GM12878 (cell line): ENCODE measurements at regions not wholly inside any gene's neighbourhood (a gene's known extent, or its start where the extent isn't known, plus 50 kb on each side); places are given as distances from the start of the nearest gene placed in this dataset.

Experiments used
- BCLAF1 ChIP-seq: fragments of 450-650 bp; IDR thresholded peaks from 2 replicates; pipeline ENCODE4 v1.6.1; 2017; ENCODE audit warnings: antibody characterized with exemption, mild to moderate bottlenecking, moderate library complexity
- CBX3 ChIP-seq: fragments of 200-600 bp; sonication (generic); IDR thresholded peaks from 2 replicates; pipeline ENCODE4 v1.6.1; 2016; ENCODE audit warnings: low read depth, borderline replicate concordance
- CTCF ChIP-seq, 3 experiments: IDR thresholded peaks in 2 of 3; conservative IDR thresholded peaks in 1 of 3; 2 replicates each; pipeline ENCODE4 v1.5.1; 2011; ENCODE audit warnings: low read depth in 3 of 3, low read length in 3 of 3, mild to moderate bottlenecking in 3 of 3, control low read depth in 2 of 3, moderate library complexity in 2 of 3, inconsistent platforms in 1 of 3, mixed read lengths in 1 of 3; ENCODE audit not compliant: control insufficient read depth in 2 of 3, insufficient read depth in 1 of 3; ENCODE audit errors: extremely low read depth in 1 of 3
- EP300 ChIP-seq, 2 experiments: fragments of 150-350 bp in 1 of 2; IDR thresholded peaks; 2 replicates each; pipeline ENCODE4 v1.6.1; 2011 to 2012; ENCODE audit warnings: low read depth in 2 of 2, low read length in 2 of 2, borderline replicate concordance in 1 of 2, improper control_type of control experiment in 1 of 2, inconsistent platforms in 1 of 2; ENCODE audit not compliant: control insufficient read depth in 1 of 2
- ESRRA ChIP-seq: IDR thresholded peaks from 2 replicates; pipeline ENCODE4 v1.6.1; 2012; ENCODE audit warnings: mild to moderate bottlenecking, low read length, improper control_type of control experiment
- NFIC ChIP-seq: IDR thresholded peaks from 2 replicates; pipeline ENCODE4 v1.6.1; 2012; ENCODE audit warnings: low read depth, mild to moderate bottlenecking, inconsistent platforms, low read length, moderate library complexity
- NR2C2 ChIP-seq: IDR thresholded peaks from 2 replicates; pipeline ENCODE4 v1.6.1; 2011; ENCODE audit warnings: borderline replicate concordance, low read depth; ENCODE audit not compliant: control insufficient read depth, insufficient read length
- NR2F1 ChIP-seq: fragments of 450-650 bp; conservative IDR thresholded peaks from 2 replicates; pipeline ENCODE4 v1.6.1; 2017; ENCODE audit warnings: mild to moderate bottlenecking
- REST ChIP-seq: IDR thresholded peaks from 2 replicates; pipeline ENCODE4 v1.6.1; 2012; ENCODE audit warnings: mild to moderate bottlenecking, low read depth, low read length
- SUZ12 ChIP-seq: fragments of 200-600 bp; sonication (generic); IDR thresholded peaks from one replicate; pipeline ENCODE4 v1.6.1; 2018; ENCODE audit warnings: antibody characterized with exemption, mild to moderate bottlenecking; ENCODE audit not compliant: unreplicated experiment
- TCF12 ChIP-seq: IDR thresholded peaks from 2 replicates; pipeline ENCODE4 v1.6.1; 2011; ENCODE audit warnings: low read depth, mild to moderate bottlenecking, low read length
- ZBTB33 ChIP-seq: fragments of 450-650 bp; IDR thresholded peaks from 2 replicates; pipeline ENCODE4 v1.6.1; 2017; ENCODE audit warnings: mild to moderate bottlenecking
- TF ChIP-seq, protein P1 (sequence below): fragments of 150-350 bp; IDR thresholded peaks from 2 replicates; pipeline ENCODE4 v1.6.1; 2016; ENCODE audit warnings: low read depth, low read length

DNA sequence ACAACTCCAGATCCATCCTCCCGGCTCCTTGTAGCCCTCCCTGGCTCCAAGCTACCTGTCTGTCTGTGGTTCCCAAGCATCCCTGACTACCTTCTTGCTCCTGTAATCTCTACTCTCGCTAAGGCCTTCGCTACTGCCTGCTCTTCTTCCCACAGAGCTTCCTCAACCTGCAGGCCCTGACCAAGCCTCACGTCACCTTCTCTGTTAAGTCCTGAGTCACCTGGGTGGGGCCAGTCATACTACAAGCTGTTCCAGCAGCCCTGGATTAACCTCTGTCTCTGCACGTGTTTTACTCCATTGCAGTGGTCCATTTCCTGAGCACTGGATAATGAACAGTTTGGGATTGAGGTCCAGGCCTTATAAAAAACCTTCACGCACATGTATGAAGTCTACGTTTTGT, 770.7 kb downstream of the BCL11B start (continued):
- TF ChIP-seq REST (no peak), EP300 (IDR thresholded peaks at IDR 0.05; ENCODE audit: borderline replicate concordance in 1 of 2, control insufficient read depth in 1 of 2, low read depth in 2 of 2, low read length in 2 of 2) (no peak), NFIC (no peak), TCF12 (no peak), BCLAF1 (no peak), ESRRA (no peak), NR2C2 (no peak), NR2F1 (no peak), ZBTB33 (no peak), SUZ12 (no peak), CTCF (IDR thresholded peaks at IDR 0.05 in 2 of 3, conservative IDR thresholded peaks at IDR 0.05 in 1 of 3; ENCODE audit: control insufficient read depth in 2 of 3, extremely low read depth in 1 of 3, insufficient read depth in 1 of 3, low read depth in 3 of 3, low read length in 3 of 3) (no peak), CBX3 (no peak)
- TF ChIP-seq, protein P1, sequence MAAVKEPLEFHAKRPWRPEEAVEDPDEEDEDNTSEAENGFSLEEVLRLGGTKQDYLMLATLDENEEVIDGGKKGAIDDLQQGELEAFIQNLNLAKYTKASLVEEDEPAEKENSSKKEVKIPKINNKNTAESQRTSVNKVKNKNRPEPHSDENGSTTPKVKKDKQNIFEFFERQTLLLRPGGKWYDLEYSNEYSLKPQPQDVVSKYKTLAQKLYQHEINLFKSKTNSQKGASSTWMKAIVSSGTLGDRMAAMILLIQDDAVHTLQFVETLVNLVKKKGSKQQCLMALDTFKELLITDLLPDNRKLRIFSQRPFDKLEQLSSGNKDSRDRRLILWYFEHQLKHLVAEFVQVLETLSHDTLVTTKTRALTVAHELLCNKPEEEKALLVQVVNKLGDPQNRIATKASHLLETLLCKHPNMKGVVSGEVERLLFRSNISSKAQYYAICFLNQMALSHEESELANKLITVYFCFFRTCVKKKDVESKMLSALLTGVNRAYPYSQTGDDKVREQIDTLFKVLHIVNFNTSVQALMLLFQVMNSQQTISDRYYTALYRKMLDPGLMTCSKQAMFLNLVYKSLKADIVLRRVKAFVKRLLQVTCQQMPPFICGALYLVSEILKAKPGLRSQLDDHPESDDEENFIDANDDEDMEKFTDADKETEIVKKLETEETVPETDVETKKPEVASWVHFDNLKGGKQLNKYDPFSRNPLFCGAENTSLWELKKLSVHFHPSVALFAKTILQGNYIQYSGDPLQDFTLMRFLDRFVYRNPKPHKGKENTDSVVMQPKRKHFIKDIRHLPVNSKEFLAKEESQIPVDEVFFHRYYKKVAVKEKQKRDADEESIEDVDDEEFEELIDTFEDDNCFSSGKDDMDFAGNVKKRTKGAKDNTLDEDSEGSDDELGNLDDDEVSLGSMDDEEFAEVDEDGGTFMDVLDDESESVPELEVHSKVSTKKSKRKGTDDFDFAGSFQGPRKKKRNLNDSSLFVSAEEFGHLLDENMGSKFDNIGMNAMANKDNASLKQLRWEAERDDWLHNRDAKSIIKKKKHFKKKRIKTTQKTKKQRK: no peak
